Liver (tissue), 8 donors: ENCODE measurements at regions not wholly inside any gene's neighbourhood (a gene's known extent, or its start where the extent isn't known, plus 50 kb on each side); places are given as distances from the start of the nearest gene placed in this dataset.

Experiments used
- DNase-seq: peaks from one replicate; pipeline ENCODE4 v3.0.0-alpha.2; 2017; ENCODE audit warnings: low spot score
- H3K27ac ChIP-seq, 2 donors: one replicate each; pipeline ENCODE4 v1.7.0; 2013; ENCODE audit warnings: inconsistent platforms in 2 of 2, low read length in 2 of 2, control low read depth in 1 of 2, low read depth in 1 of 2, mild to moderate bottlenecking in 1 of 2
- H3K27me3 ChIP-seq, 4 donors: one replicate each; pipeline versions ENCODE4 v1.6.1 to v1.7.0; 2013; ENCODE audit warnings: low read length in 3 of 4, inconsistent platforms in 1 of 4, mild to moderate bottlenecking in 1 of 4, moderate library complexity in 1 of 4; ENCODE audit not compliant: control insufficient read depth in 4 of 4, insufficient read depth in 4 of 4
- H3K36me3 ChIP-seq, 4 donors: one replicate each; pipeline versions ENCODE4 v1.6.1 to v1.7.0; 2013; ENCODE audit warnings: low read length in 3 of 4, mild to moderate bottlenecking in 3 of 4, low read depth in 1 of 4, moderate library complexity in 1 of 4; ENCODE audit not compliant: control insufficient read depth in 4 of 4, insufficient read depth in 3 of 4
- H3K4me1 ChIP-seq, 4 donors: one replicate each; pipeline versions ENCODE4 v1.6.1 to v1.7.0; 2013; ENCODE audit warnings: low read length in 3 of 4, mild to moderate bottlenecking in 3 of 4, moderate library complexity in 1 of 4; ENCODE audit not compliant: control insufficient read depth in 4 of 4, insufficient read depth in 4 of 4
- H3K4me3 ChIP-seq, 3 donors: one replicate each; pipeline versions ENCODE4 v1.6.1 to v1.7.0; 2013; ENCODE audit warnings: low read length in 3 of 3, control low read depth in 1 of 3, low read depth in 1 of 3, mild to moderate bottlenecking in 1 of 3
- H3K9ac ChIP-seq, 2 donors: one replicate each; pipeline ENCODE4 v1.7.0; 2013; ENCODE audit warnings: low read length in 2 of 2, mild to moderate bottlenecking in 2 of 2, moderate library complexity in 2 of 2, control low read depth in 1 of 2, low read depth in 1 of 2
- H3K9me3 ChIP-seq, 4 donors: one replicate each; pipeline versions ENCODE4 v1.6.1 to v1.7.0; 2013; ENCODE audit warnings: low read length in 3 of 4; ENCODE audit not compliant: control insufficient read depth in 4 of 4
- ATF3 ChIP-seq: IDR thresholded peaks from 2 replicates; pipeline ENCODE4 v1.6.1; 2016; ENCODE audit warnings: antibody characterized with exemption
- CTCF ChIP-seq: fragments of 150-350 bp; IDR thresholded peaks from 2 replicates; pipeline ENCODE4 v1.5.1; 2017; ENCODE audit warnings: improper control_type of control experiment, low read depth, low read length; ENCODE audit not compliant: missing input control
- EGR1 ChIP-seq, 2 donors: IDR thresholded peaks; 2 replicates each; pipeline ENCODE4 v1.6.1; 2016 to 2018; ENCODE audit warnings: antibody characterized with exemption in 2 of 2, low read depth in 2 of 2
- FOXA1 ChIP-seq: IDR thresholded peaks from 2 replicates; pipeline ENCODE4 v1.6.1; 2016; ENCODE audit warnings: antibody characterized with exemption
- FOXA2 ChIP-seq: IDR thresholded peaks from 2 replicates; pipeline ENCODE4 v1.6.1; 2016; ENCODE audit warnings: antibody characterized with exemption
- GABPA ChIP-seq, 2 donors: IDR thresholded peaks in 1 of 2; conservative IDR thresholded peaks in 1 of 2; 2 replicates each; pipeline ENCODE4 v1.6.1; 2016; ENCODE audit warnings: antibody characterized with exemption in 2 of 2, mild to moderate bottlenecking in 1 of 2, moderate library complexity in 1 of 2
- HNF4A ChIP-seq, 2 donors: conservative IDR thresholded peaks; 2 replicates each; pipeline ENCODE4 v1.6.1; 2016; ENCODE audit warnings: antibody characterized with exemption in 2 of 2, mild to moderate bottlenecking in 2 of 2
- HNF4G ChIP-seq: IDR thresholded peaks from 2 replicates; pipeline ENCODE4 v1.6.1; 2016; ENCODE audit warnings: antibody characterized with exemption
- JUND ChIP-seq, 2 donors: IDR thresholded peaks; 2 replicates each; pipeline ENCODE4 v1.6.1; 2016; ENCODE audit warnings: antibody characterized with exemption in 2 of 2
- MAX ChIP-seq: IDR thresholded peaks from 2 replicates; pipeline ENCODE4 v1.6.1; 2016; ENCODE audit warnings: antibody characterized with exemption
- NR2F2 ChIP-seq: IDR thresholded peaks from 2 replicates; pipeline ENCODE4 v1.6.1; 2016; ENCODE audit warnings: antibody characterized with exemption
- RAD21 ChIP-seq, 2 donors: IDR thresholded peaks; 2 replicates each; pipeline ENCODE4 v1.6.1; 2016; ENCODE audit warnings: antibody characterized with exemption in 2 of 2, mild to moderate bottlenecking in 2 of 2
- REST ChIP-seq: IDR thresholded peaks from 2 replicates; pipeline ENCODE4 v1.6.1; 2016; ENCODE audit warnings: antibody characterized with exemption, mild to moderate bottlenecking
- RXRA ChIP-seq, 2 donors: IDR thresholded peaks; 2 replicates each; pipeline ENCODE4 v1.6.1; 2017 to 2018; ENCODE audit warnings: antibody characterized with exemption in 2 of 2, mild to moderate bottlenecking in 1 of 2
- SP1 ChIP-seq: IDR thresholded peaks from 2 replicates; pipeline ENCODE4 v1.6.1; 2018; ENCODE audit warnings: antibody characterized with exemption, mild to moderate bottlenecking
- TAF1 ChIP-seq: conservative IDR thresholded peaks from 2 replicates; pipeline ENCODE4 v1.6.1; 2016; ENCODE audit warnings: antibody characterized with exemption, mild to moderate bottlenecking
- YY1 ChIP-seq: IDR thresholded peaks from 2 replicates; pipeline ENCODE4 v1.6.1; 2016; ENCODE audit warnings: antibody characterized with exemption, mild to moderate bottlenecking
- ZBTB33 ChIP-seq: IDR thresholded peaks from 2 replicates; pipeline ENCODE4 v1.6.1; 2016; ENCODE audit warnings: antibody characterized with exemption
- WGBS: extraction: QIAGEN DNeasy Blood & Tissue Kit; methylation state at CpG from one replicate; pipeline ENCODE4 v1.1.7; 2013; 5-methylcytosine and 5-hydroxymethylcytosine counted together
- donor health status: healthy.
- donor health status: healthy.
- donor health status: healthy.
- donor health status: healthy.
- donor health status: healthy.

GRCh38 chr4:104967034-104967401, 179.7 kb upstream of the TET2 start:
- Histone ChIP-seq H3K4me1 (no peaks in the 10 kb centered on the region), H3K9ac (no peak overlapping the region), H3K9me3 (no peaks in the 10 kb centered on the region), H3K36me3 (peaks cover 0 to 4% (median 0%) of the 10 kb centered on the region in 4 donors), H3K27me3 (no peaks in the 10 kb centered on the region), H3K27ac (no peak overlapping the region), H3K4me3 (no peak overlapping the region)
- no peak for DNase-seq
- TF ChIP-seq ATF3: no peak
- TF ChIP-seq MAX: no peak
- TF ChIP-seq JUND (IDR thresholded peaks at IDR 0.05): no peak
- no peak for TF ChIP-seq GABPA (IDR thresholded peaks at IDR 0.05 in 1 of 2, conservative IDR thresholded peaks at IDR 0.05 in 1 of 2)
- TF ChIP-seq EGR1 (IDR thresholded peaks at IDR 0.05; ENCODE audit: low read depth in 2 of 2): no peak
- TF ChIP-seq SP1: no peak
- no peak for TF ChIP-seq YY1
- no peak for TF ChIP-seq FOXA2
- TF ChIP-seq TAF1: no peak
- TF ChIP-seq HNF4A (conservative IDR thresholded peaks at IDR 0.05): no peak
- TF ChIP-seq ZBTB33: no peak
- TF ChIP-seq RAD21 (IDR thresholded peaks at IDR 0.05): no peak
- WGBS: 58% methylated on average over 3 of the region's 3 CpGs

GRCh38 chr4:104969394-104970082, 177.1 kb upstream of the TET2 start:
- Histone ChIP-seq H3K4me1 (no peaks in the 10 kb centered on the region), H3K36me3 (peaks cover 0 to 4% (median 0%) of the 10 kb centered on the region in 4 donors), H3K4me3 (no peak overlapping the region), H3K27me3 (no peaks in the 10 kb centered on the region), H3K9ac (no peak overlapping the region), H3K9me3 (no peaks in the 10 kb centered on the region), H3K27ac (no peak overlapping the region)
- 47% methylated on average over 3 of the region's 3 CpGs for WGBS
- no peak for DNase-seq
- no peak for TF ChIP-seq HNF4G
- no peak for TF ChIP-seq HNF4A (conservative IDR thresholded peaks at IDR 0.05)
- TF ChIP-seq RXRA (IDR thresholded peaks at IDR 0.05): no peak
- no peak for TF ChIP-seq TAF1
- no peak for TF ChIP-seq EGR1 (IDR thresholded peaks at IDR 0.05; ENCODE audit: low read depth in 2 of 2)
- no peak for TF ChIP-seq FOXA1
- TF ChIP-seq NR2F2: no peak
- no peak for TF ChIP-seq CTCF
- no peak for TF ChIP-seq REST
- no peak for TF ChIP-seq JUND (IDR thresholded peaks at IDR 0.05)
- TF ChIP-seq SP1: no peak
- TF ChIP-seq RAD21 (IDR thresholded peaks at IDR 0.05): no peak
- TF ChIP-seq MAX: no peak
- no peak for TF ChIP-seq GABPA (IDR thresholded peaks at IDR 0.05 in 1 of 2, conservative IDR thresholded peaks at IDR 0.05 in 1 of 2)
- no peak for TF ChIP-seq ZBTB33
- no peak for TF ChIP-seq YY1
- no peak for TF ChIP-seq FOXA2
- TF ChIP-seq ATF3: no peak
